SU-DHL-6 (cell line): ENCODE measurements at regions not wholly inside any gene's neighbourhood (a gene's known extent, or its start where the extent isn't known, plus 50 kb on each side); places are given as distances from the start of the nearest gene placed in this dataset.

Source experiments
- EZH2phosphoT487 ChIP-seq: fragments of 200-600 bp; sonication (generic), shearing (Covaris generic); conservative IDR thresholded peaks from 2 replicates; pipeline ENCODE4 v1.6.1; 2018; ENCODE audit warnings: mild to moderate bottlenecking, antibody characterized with exemption, low read length, moderate library complexity, mixed read lengths
- TF ChIP-seq, protein P1 (sequence below): fragments of 200-600 bp; sonication (generic); IDR thresholded peaks from one replicate; pipeline ENCODE4 v1.5.1; 2017; ENCODE audit warnings: antibody characterized with exemption, mild to moderate bottlenecking, low read length, moderate library complexity; ENCODE audit not compliant: insufficient read depth, poor library complexity, severe bottlenecking

DNA sequence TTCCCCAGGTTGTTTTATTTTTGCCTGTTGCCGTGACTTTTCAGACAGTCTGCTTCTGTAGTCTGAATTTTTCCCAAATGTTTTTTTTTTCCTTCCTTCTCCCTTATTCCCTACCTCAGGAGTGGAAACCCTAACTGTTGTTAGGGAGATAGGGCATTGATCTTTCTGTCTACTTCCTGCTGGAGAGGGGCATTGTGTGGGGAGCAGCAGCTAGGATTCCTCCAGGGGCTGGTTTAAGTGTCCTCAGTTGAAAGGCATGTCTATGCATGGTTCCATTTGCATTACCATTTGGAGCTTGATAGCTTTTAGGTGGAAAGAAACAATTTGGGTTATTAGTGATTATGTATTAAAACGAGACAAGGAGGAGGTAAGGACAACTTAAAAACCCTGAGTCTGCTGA is 383.9 kb downstream of the DCAF12L2 start:
- TF ChIP-seq, protein P1, sequence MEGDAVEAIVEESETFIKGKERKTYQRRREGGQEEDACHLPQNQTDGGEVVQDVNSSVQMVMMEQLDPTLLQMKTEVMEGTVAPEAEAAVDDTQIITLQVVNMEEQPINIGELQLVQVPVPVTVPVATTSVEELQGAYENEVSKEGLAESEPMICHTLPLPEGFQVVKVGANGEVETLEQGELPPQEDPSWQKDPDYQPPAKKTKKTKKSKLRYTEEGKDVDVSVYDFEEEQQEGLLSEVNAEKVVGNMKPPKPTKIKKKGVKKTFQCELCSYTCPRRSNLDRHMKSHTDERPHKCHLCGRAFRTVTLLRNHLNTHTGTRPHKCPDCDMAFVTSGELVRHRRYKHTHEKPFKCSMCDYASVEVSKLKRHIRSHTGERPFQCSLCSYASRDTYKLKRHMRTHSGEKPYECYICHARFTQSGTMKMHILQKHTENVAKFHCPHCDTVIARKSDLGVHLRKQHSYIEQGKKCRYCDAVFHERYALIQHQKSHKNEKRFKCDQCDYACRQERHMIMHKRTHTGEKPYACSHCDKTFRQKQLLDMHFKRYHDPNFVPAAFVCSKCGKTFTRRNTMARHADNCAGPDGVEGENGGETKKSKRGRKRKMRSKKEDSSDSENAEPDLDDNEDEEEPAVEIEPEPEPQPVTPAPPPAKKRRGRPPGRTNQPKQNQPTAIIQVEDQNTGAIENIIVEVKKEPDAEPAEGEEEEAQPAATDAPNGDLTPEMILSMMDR, result no peak
- TF ChIP-seq EZH2phosphoT487, result no peak
